ENCODE measurements at regions not wholly inside any gene's neighbourhood (a gene's known extent, or its start where the extent isn't known, plus 50 kb on each side); places are given as distances from the start of the nearest gene placed in this dataset.
A peak's percentile ranks its signal among the peaks of the same experiment; 100 is the strongest.

DNA sequence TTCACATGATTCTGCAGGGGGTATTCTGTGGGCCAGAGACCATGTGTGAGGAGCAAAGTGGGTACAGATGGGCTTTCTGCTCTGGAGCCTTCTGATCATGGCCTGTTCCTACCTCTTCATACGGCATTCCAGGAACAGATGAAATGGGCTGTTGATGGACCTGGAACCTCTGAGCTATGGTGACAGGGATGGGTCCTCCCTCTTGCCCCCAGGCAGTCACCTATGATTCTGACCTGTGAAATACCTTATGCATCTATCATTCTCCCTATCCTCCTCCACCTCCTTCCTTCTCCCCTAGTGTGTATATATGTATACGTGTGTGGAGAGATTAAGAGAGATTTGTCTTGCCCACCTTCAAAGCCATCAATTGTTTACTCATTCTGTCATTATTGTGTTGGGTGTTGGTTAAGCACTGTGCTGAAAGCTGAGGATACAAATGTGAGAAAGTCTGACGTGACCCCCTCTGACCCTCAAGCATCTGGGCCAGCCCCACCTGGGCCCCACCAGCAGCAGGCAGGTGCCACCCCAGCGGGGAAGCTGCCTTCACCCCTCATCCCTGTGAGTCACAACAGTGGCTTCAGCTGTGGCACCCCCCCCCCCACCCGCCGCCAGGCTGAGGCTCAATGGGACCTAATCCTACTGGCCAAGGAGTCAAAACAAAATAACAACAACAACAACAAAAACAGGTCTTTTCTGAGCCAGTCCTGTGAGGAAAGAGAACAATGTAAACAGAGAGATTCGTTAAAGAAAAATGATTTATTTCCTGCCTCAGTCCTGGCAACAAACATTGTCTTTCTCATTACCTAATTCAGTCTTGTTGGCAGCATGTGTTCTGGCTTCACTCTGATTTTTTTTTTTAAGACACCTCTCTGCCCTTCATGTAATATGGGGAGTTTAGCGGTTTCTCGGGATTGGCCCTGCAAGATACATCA is 103.8 kb upstream of the CDC42EP3 start:
- no peaks in the 10 kb centered on the region for H3K79me1 ChIP-seq (ENCODE audit: insufficient read depth, low read depth, low read length, poor library complexity, severe bottlenecking)
- H3K18ac ChIP-seq (ENCODE audit: insufficient read length, low read depth, low read length) = no peak overlapping the region
- H2BK12ac ChIP-seq (ENCODE audit: insufficient read length, low read depth, low read length) = no peak overlapping the region
- H3K79me2 ChIP-seq (ENCODE audit: insufficient read depth, low read length) = no peaks in the 10 kb centered on the region
- Mint-ChIP-seq H3K27ac (0 out of 7 replicates have a peak overlapping the region, but pooled peaks of 1 of the 3 experiments have one; percentile 16), H3K4me1 (peaks cover 10 to 18% of the 10 kb centered on the region in 2 experiments), H3K27me3 (ENCODE audit: low read depth) (peaks cover 2% of the 10 kb centered on the region; the same call in 1 of the 2 replicates), H3K4me3 (no peak overlapping the region), H3K36me3 (ENCODE audit: insufficient read depth in 1 of 3, low read depth in 3 of 3) (peaks cover 0 to 16% (median 8%) of the 10 kb centered on the region in 3 experiments; a peak in 6 of 7 replicates), H3K9me3 (peaks cover 18 to 28% of the 10 kb centered on the region in 2 experiments)
- H3K27me3 ChIP-seq (ENCODE audit: insufficient read depth, low read length) = no peaks in the 10 kb centered on the region
- no peak overlapping the region for H3K23ac ChIP-seq (ENCODE audit: insufficient read length, low read depth, low read length)
- no peak for DNase-seq
- H3K27ac ChIP-seq (ENCODE audit: insufficient read length, low read depth, low read length) = no peak overlapping the region
- H2BK120ac ChIP-seq (ENCODE audit: low read depth, low read length, poor library complexity, severe bottlenecking) = no peak overlapping the region
- no peak overlapping the region for H3K4ac ChIP-seq (ENCODE audit: low read depth, low read length)
- WGBS (ENCODE audit: extremely low coverage, insufficient read length, low lambda C conversion rate) = no CpG with 5 or more reads among the region's 9 CpGs
- no peak for TF ChIP-seq CTCF (conservative IDR thresholded peaks at IDR 0.05)
- H2BK20ac ChIP-seq (ENCODE audit: low read depth, low read length, poor library complexity, severe bottlenecking) = no peak overlapping the region
- H3K4me1 ChIP-seq (ENCODE audit: insufficient read depth, low read length) = no peaks in the 10 kb centered on the region
- no peak overlapping the region for H3T11ph ChIP-seq (ENCODE audit: low read length)
- H3K23me2 ChIP-seq (ENCODE audit: insufficient read length, low read depth, low read length, poor library complexity, severe bottlenecking) = no peaks in the 10 kb centered on the region
- no peak overlapping the region for H2AK5ac ChIP-seq (ENCODE audit: insufficient read length, low read length)
- no peaks in the 10 kb centered on the region for H4K20me1 ChIP-seq (ENCODE audit: control insufficient read depth, insufficient read depth, insufficient read length)
- no peak overlapping the region for H2BK5ac ChIP-seq (ENCODE audit: insufficient read length, low read length)
- H3K14ac ChIP-seq (ENCODE audit: insufficient read depth, low read length) = no peak overlapping the region
- H2BK15ac ChIP-seq (ENCODE audit: low read depth, low read length) = no peak overlapping the region
- H3K9me3 ChIP-seq (ENCODE audit: control insufficient read depth, low read depth, low read length) = peaks cover 7% of the 10 kb centered on the region
- H4K8ac ChIP-seq (replicated peaks; ENCODE audit: insufficient read length, low read depth, low read length) = no peak overlapping the region
- H3K4me2 ChIP-seq (ENCODE audit: insufficient read depth, insufficient read length, low read length) = no peak overlapping the region
- H2AFZ ChIP-seq (ENCODE audit: low read length) = no peak overlapping the region
- no peak overlapping the region for H4K5ac ChIP-seq (ENCODE audit: insufficient read length, low read depth, low read length)
- no peak overlapping the region for H3K56ac ChIP-seq (ENCODE audit: insufficient read length, low read depth, low read length)
- H3K9ac ChIP-seq (ENCODE audit: extremely low read depth, insufficient read length, low read length) = no peak overlapping the region
- no peak overlapping the region for H4K91ac ChIP-seq (ENCODE audit: insufficient read length, low read depth, low read length)
